IMR-90 (cell line): ENCODE measurements at regions not wholly inside any gene's neighbourhood (a gene's known extent, or its start where the extent isn't known, plus 50 kb on each side); places are given as distances from the start of the nearest gene placed in this dataset.
A peak's percentile ranks its signal among the peaks of the same experiment; 100 is the strongest.

Source experiments
- ATAC-seq: fragments of 200-7000 bp; cut with Tn5 transposase; 2 replicates; pipeline ENCODE4 v1.9.1; 2020; ENCODE audit warnings: low read depth, mild to moderate bottlenecking, moderate library complexity
- BruUV-seq: library from RNA; stranded (reverse); fragments of 400-500 nt; replicated peaks from 2 replicates; lab custom pipeline; 2021; lab: Mats Ljungman, UMichigan
- CTCF ChIA-PET: fragments of 300-600 bp; formaldehyde crosslinking; extraction: SDS; loops from one replicate; lab custom pipeline; 2021; ENCODE audit warnings: antibody characterized with exemption; lab: Yijun Ruan, JAX
- POLR2A ChIA-PET: fragments of 300-600 bp; sonication (Branson Sonifier 250); formaldehyde crosslinking; loops from one replicate; lab custom pipeline; 2022; ENCODE audit warnings: antibody characterized with exemption; ENCODE audit not compliant: unreplicated experiment; lab: Charles Lee
- DNase-seq: peaks from one replicate; pipeline ENCODE4 v3.0.0; 2013
- H2AFZ ChIP-seq: replicated peaks from 2 replicates; pipeline ENCODE3; 2013; ENCODE audit warnings: low read length, mild to moderate bottlenecking; ENCODE audit not compliant: poor library complexity
- H2AK5ac ChIP-seq: 2 replicates; pipeline ENCODE4 v1.6.1; 2013; ENCODE audit warnings: low read depth, low read length, inconsistent platforms
- H2AK9ac ChIP-seq: replicated peaks from 2 replicates; pipeline ENCODE3; 2013; ENCODE audit warnings: mild to moderate bottlenecking, low read depth, low read length, moderate library complexity; ENCODE audit not compliant: poor library complexity
- H2BK120ac ChIP-seq: 2 replicates; pipeline ENCODE4 v1.6.1; 2013; ENCODE audit warnings: low read depth, low read length, inconsistent platforms
- H2BK15ac ChIP-seq: 3 replicates; pipeline ENCODE4 v1.6.1; 2013; ENCODE audit warnings: low read depth, low read length, inconsistent platforms
- H2BK20ac ChIP-seq: 2 replicates; pipeline ENCODE4 v1.6.1; 2013; ENCODE audit warnings: low read depth, mild to moderate bottlenecking, inconsistent platforms, low read length, moderate library complexity
- H2BK5ac ChIP-seq: 2 replicates; pipeline ENCODE4 v1.6.1; 2013; ENCODE audit warnings: mild to moderate bottlenecking, low read depth, low read length, inconsistent platforms; ENCODE audit not compliant: poor library complexity, severe bottlenecking
- H3K14ac ChIP-seq: replicated peaks from 2 replicates; pipeline ENCODE4 v1.6.1; 2013; ENCODE audit warnings: low read depth, low read length, inconsistent platforms
- H3K18ac ChIP-seq: 2 replicates; pipeline ENCODE4 v1.6.1; 2013; ENCODE audit warnings: low read depth, low read length, control low read depth
- H3K23ac ChIP-seq: 2 replicates; pipeline ENCODE4 v1.6.1; 2013; ENCODE audit warnings: low read depth, low read length, inconsistent platforms
- H3K27ac ChIP-seq: 2 replicates; pipeline ENCODE4 v1.5.1; 2013; ENCODE audit warnings: mild to moderate bottlenecking, control low read depth, low read length; ENCODE audit not compliant: insufficient read depth
- H3K27me3 ChIP-seq: 2 replicates; pipeline ENCODE4 v1.6.1; 2013; ENCODE audit warnings: low read length; ENCODE audit not compliant: control insufficient read depth, insufficient read depth
- H3K36me3 ChIP-seq: 2 replicates; pipeline ENCODE4 v1.6.1; 2013; ENCODE audit warnings: low read length, mixed read lengths; ENCODE audit not compliant: control insufficient read depth, insufficient read depth
- H3K4ac ChIP-seq: 2 replicates; pipeline ENCODE4 v1.6.1; 2013; ENCODE audit warnings: low read depth, low read length, inconsistent platforms
- H3K4me1 ChIP-seq: 2 replicates; pipeline ENCODE4 v1.6.1; 2013; ENCODE audit warnings: low read length, mixed read lengths; ENCODE audit not compliant: control insufficient read depth, insufficient read depth
- H3K4me2 ChIP-seq: 2 replicates; pipeline ENCODE4 v1.6.1; 2013; ENCODE audit warnings: low read depth, mild to moderate bottlenecking, control low read depth, low read length, moderate library complexity
- H3K4me3 ChIP-seq: 2 replicates; pipeline ENCODE4 v1.5.1; 2013; ENCODE audit warnings: low read depth, mild to moderate bottlenecking, control low read depth, low read length, moderate library complexity; ENCODE audit not compliant: insufficient read depth
- H3K56ac ChIP-seq: 2 replicates; pipeline ENCODE4 v1.6.1; 2013; ENCODE audit warnings: low read length, inconsistent platforms; ENCODE audit not compliant: insufficient read depth; ENCODE audit errors: extremely low read depth
- H3K79me1 ChIP-seq, 2 experiments: 2 replicates each; pipeline ENCODE4 v1.6.1; 2013; ENCODE audit warnings: low read length in 2 of 2, inconsistent platforms in 1 of 2, low read depth in 1 of 2
- H3K9ac ChIP-seq: 2 replicates; pipeline ENCODE4 v1.6.1; 2013; ENCODE audit warnings: low read depth, low read length, control low read depth
- H3K9me1 ChIP-seq: 2 replicates; pipeline ENCODE4 v1.6.1; 2013; ENCODE audit warnings: low read length, inconsistent platforms; ENCODE audit not compliant: insufficient read depth
- H3K9me3 ChIP-seq: 2 replicates; pipeline ENCODE4 v1.6.1; 2013; ENCODE audit warnings: low read length; ENCODE audit not compliant: control insufficient read depth, insufficient read depth
- H4K20me1 ChIP-seq: 2 replicates; pipeline ENCODE4 v1.6.1; 2013; ENCODE audit warnings: low read length, inconsistent platforms; ENCODE audit not compliant: insufficient read depth
- H4K5ac ChIP-seq: 2 replicates; pipeline ENCODE4 v1.6.1; 2013; ENCODE audit warnings: mild to moderate bottlenecking, low read depth, low read length, control low read depth
- H4K8ac ChIP-seq, 2 experiments: 2 replicates each; pipeline ENCODE4 v1.6.1; 2013; ENCODE audit warnings: low read depth in 2 of 2, low read length in 2 of 2, control low read depth in 1 of 2, inconsistent platforms in 1 of 2
- H4K91ac ChIP-seq: 2 replicates; pipeline ENCODE4 v1.6.1; 2013; ENCODE audit warnings: low read depth, low read length, inconsistent platforms; ENCODE audit not compliant: insufficient read depth
- BHLHE40 ChIP-seq: fragments of 150-350 bp; IDR thresholded peaks from 2 replicates; pipeline ENCODE4 v1.6.1; 2016; ENCODE audit warnings: mild to moderate bottlenecking, low read depth, low read length
- CEBPB ChIP-seq: IDR thresholded peaks from 2 replicates; pipeline ENCODE4 v1.6.1; 2012; ENCODE audit warnings: low read depth, low read length, improper control_type of control experiment
- ELK1 ChIP-seq: fragments of 150-350 bp; IDR thresholded peaks from 2 replicates; pipeline ENCODE4 v1.6.1; 2016; ENCODE audit warnings: low read depth, mild to moderate bottlenecking, low read length, moderate library complexity, borderline replicate concordance
- FOS ChIP-seq: fragments of 150-350 bp; IDR thresholded peaks from 2 replicates; pipeline ENCODE4 v1.6.1; 2016; ENCODE audit warnings: low read depth, low read length
- MAFK ChIP-seq: IDR thresholded peaks from 2 replicates; pipeline ENCODE4 v1.6.1; 2012; ENCODE audit warnings: low read depth, low read length, improper control_type of control experiment
- POLR2A ChIP-seq: IDR thresholded peaks from 2 replicates; pipeline ENCODE4 v1.6.1; 2012; ENCODE audit warnings: mild to moderate bottlenecking, low read depth, low read length
- WGBS, 2 experiments: methylation state at CpG; one replicate each; pipeline versions ENCODE4 v1.1.5 to v1.1.7; 2013; ENCODE audit warnings: missing lambda C conversion rate in 2 of 2; ENCODE audit not compliant: insufficient read length in 1 of 2; ENCODE audit errors: extremely low coverage in 2 of 2; 5-methylcytosine and 5-hydroxymethylcytosine counted together
- dilution Hi-C: fragments of 300-500 bp; cut with HindIII; formaldehyde crosslinking; loops from one replicate; pipeline ENCODE4 v1.14.3; 2018; ENCODE audit warnings: low sequenced_read_pairs; ENCODE audit not compliant: unreplicated experiment
- in situ Hi-C: fragments of 300-500 bp; cut with MboI; formaldehyde crosslinking; loops from 3 replicates; pipeline ENCODE4 v1.14.3; 2019; ENCODE audit warnings: low sequenced_read_pairs, inconsistent platforms, mixed read lengths
- intact Hi-C: fragments of 100-400 bp; cut with micrococcal nuclease; formaldehyde crosslinking; loops from 2 replicates; pipeline ENCODE4 v1.10.0; 2022

- no peaks in the 10 kb centered on the region for H4K20me1 ChIP-seq
- no peaks in the 10 kb centered on the region for H3K79me1 ChIP-seq
- TF ChIP-seq MAFK: no peak
- no peak for TF ChIP-seq CEBPB
- no peak for TF ChIP-seq ELK1
- peak; percentile 50 for TF ChIP-seq FOS
- TF ChIP-seq BHLHE40: no peak
- TF ChIP-seq POLR2A: no peak
- in situ Hi-C loops (no loop called here), dilution Hi-C loops (no loop called here), intact Hi-C loops (no loop called here)
- H4K91ac ChIP-seq: peak overlapping the region; percentile 78; the same call in 1 of the 2 replicates
- H2BK20ac ChIP-seq: peak overlapping the region; percentile 94; the same call in 1 of the 2 replicates
- peak overlapping the region; percentile 94 for H2BK5ac ChIP-seq
- no peak overlapping the region for H2AK9ac ChIP-seq
- no peak overlapping the region for H3K4me2 ChIP-seq
- POLR2A ChIA-PET: no interaction called here
- H3K9ac ChIP-seq: no peak overlapping the region
- H3K4me3 ChIP-seq: no peak overlapping the region
- H2AFZ ChIP-seq: no peak overlapping the region
- peak overlapping the region; percentile 60; the same call in 1 of the 2 replicates for H3K18ac ChIP-seq
- H3K27ac ChIP-seq: no peak overlapping the region
- DNase-seq (peak; percentile 89), ATAC-seq (peak; percentile 53)
- no CpG with 5 or more reads among the region's 1 CpG for WGBS, 2 experiments
- H2BK120ac ChIP-seq: peak overlapping the region; percentile 96
- peak overlapping the region; percentile 44 to 67; a peak in 3 of 4 replicates for H4K8ac ChIP-seq
- H3K14ac ChIP-seq: peak overlapping the region; percentile 82; the same call in 1 of the 2 replicates
- no TSS peak for BruUV-seq
- H3K4ac ChIP-seq: peak overlapping the region; percentile 88; the same call in 1 of the 2 replicates
- H3K36me3 ChIP-seq: no peaks in the 10 kb centered on the region
- CTCF ChIA-PET: interaction anchor here (0.5 to 0.8 kb wide), 3 partner anchors 100 to 832 kb away, joined by 3 to 4 read pairs (median 3); no protein-coding TSS in a partner anchor
- H3K9me1 ChIP-seq: peaks cover 5% of the 10 kb centered on the region
- no peak overlapping the region for H4K5ac ChIP-seq
- H3K4me1 ChIP-seq: peaks cover 11% of the 10 kb centered on the region
- H3K27me3 ChIP-seq: no peaks in the 10 kb centered on the region
- H2BK15ac ChIP-seq: peak overlapping the region; percentile 100; the same call in 1 of the 3 replicates
- 0 out of 2 replicates have a peak overlapping the region, but pooled peaks have one; percentile 52 for H2AK5ac ChIP-seq
- no peaks in the 10 kb centered on the region for H3K9me3 ChIP-seq
- peak overlapping the region; percentile 94; the same call in 1 of the 2 replicates for H3K23ac ChIP-seq
- no peak overlapping the region for H3K56ac ChIP-seq
These were observed 700.0 kb downstream of the RFPL4B start for GRCh38 chr6:113047148-113047547.
